ENCODE measurements at regions not wholly inside any gene's neighbourhood (a gene's known extent, or its start where the extent isn't known, plus 50 kb on each side); places are given as distances from the start of the nearest gene placed in this dataset.

DNA sequence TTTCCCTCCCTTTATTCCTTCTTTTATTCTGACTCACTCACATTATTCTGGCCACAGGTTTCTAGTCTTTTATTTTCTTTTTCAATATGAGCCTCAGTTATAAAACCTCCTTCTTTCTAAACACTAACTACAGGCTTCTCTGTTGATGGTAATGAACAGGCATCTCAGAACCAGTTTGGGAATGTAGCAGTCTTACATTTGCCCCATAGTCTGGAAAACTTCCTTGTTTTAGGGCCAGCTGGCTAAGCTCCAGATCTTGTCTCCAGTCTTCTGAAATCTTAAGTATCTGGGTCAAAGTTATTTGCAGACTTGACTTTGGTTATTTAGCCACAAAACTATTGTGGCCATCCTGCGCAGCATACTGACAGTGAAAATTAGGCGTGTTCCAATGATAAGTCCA lies 97.0 kb upstream of the MAN1A1 start:
- TF ChIP-seq, protein P1, sequence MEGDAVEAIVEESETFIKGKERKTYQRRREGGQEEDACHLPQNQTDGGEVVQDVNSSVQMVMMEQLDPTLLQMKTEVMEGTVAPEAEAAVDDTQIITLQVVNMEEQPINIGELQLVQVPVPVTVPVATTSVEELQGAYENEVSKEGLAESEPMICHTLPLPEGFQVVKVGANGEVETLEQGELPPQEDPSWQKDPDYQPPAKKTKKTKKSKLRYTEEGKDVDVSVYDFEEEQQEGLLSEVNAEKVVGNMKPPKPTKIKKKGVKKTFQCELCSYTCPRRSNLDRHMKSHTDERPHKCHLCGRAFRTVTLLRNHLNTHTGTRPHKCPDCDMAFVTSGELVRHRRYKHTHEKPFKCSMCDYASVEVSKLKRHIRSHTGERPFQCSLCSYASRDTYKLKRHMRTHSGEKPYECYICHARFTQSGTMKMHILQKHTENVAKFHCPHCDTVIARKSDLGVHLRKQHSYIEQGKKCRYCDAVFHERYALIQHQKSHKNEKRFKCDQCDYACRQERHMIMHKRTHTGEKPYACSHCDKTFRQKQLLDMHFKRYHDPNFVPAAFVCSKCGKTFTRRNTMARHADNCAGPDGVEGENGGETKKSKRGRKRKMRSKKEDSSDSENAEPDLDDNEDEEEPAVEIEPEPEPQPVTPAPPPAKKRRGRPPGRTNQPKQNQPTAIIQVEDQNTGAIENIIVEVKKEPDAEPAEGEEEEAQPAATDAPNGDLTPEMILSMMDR (conservative IDR thresholded peaks at IDR 0.05; ENCODE audit: low read depth, low read length): no peak
- TF ChIP-seq RFX5 (IDR thresholded peaks at IDR 0.05; ENCODE audit: low read depth, low read length): no peak
- no peak for TF ChIP-seq CHD1 (IDR thresholded peaks at IDR 0.05; ENCODE audit: low read depth, low read length)
- no peak for TF ChIP-seq MAZ (IDR thresholded peaks at IDR 0.05; ENCODE audit: borderline replicate concordance, low read depth, low read length)
- TF ChIP-seq POLR2A (IDR thresholded peaks at IDR 0.05; ENCODE audit: low read depth, low read length): no peak
- no peak for TF ChIP-seq MXI1 (IDR thresholded peaks at IDR 0.05; ENCODE audit: borderline replicate concordance, low read depth, low read length)
- no peak for TF ChIP-seq MAFK (IDR thresholded peaks at IDR 0.05; ENCODE audit: low read depth, low read length)
- TF ChIP-seq RAD21 (IDR thresholded peaks at IDR 0.05; ENCODE audit: low read length): no peak
- no peak for TF ChIP-seq RCOR1 (IDR thresholded peaks at IDR 0.05; ENCODE audit: insufficient replicate concordance, low read length)

Measured in IMR-90 (cell line).